ENCODE measurements at regions not wholly inside any gene's neighbourhood (a gene's known extent, or its start where the extent isn't known, plus 50 kb on each side); places are given as distances from the start of the nearest gene placed in this dataset.

DNA sequence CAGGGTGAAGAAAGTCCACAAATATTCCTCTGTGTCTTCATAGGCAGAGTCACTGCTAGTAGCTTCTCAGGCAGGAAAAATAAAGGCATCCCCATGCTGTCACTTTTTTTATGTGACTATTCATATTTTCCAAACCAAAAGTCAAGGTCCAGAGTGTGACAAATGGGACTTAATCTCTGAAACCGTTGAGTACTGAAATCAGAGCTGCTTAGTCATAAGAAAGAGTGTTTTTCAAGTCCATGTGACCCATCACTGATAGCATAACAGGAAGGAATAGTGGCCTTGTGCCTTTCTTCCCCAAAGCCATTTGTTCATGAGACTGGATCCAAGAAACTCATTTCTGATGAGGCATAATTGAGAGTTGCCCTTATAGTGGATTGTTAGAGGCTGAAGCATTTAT is 210.3 kb upstream of the TSHZ2 start:
- Histone ChIP-seq H3K27me3 (ENCODE audit: insufficient read depth, low read length) (no peaks in the 10 kb centered on the region), H2AFZ (ENCODE audit: low read length) (no peak overlapping the region), H3K36me3 (ENCODE audit: insufficient read depth, low read length) (no peaks in the 10 kb centered on the region), H3K4me3 (ENCODE audit: insufficient read depth, low read length) (no peak overlapping the region), H3K4me2 (ENCODE audit: insufficient read depth, low read length) (no peak overlapping the region), H3K27ac (ENCODE audit: low read depth, low read length) (no peak overlapping the region), H3K4me1 (ENCODE audit: insufficient read depth, low read length) (no peaks in the 10 kb centered on the region), H3K9me3 (ENCODE audit: low read depth, low read length) (no peaks in the 10 kb centered on the region), H4K20me1 (ENCODE audit: insufficient read depth, low read length) (no peaks in the 10 kb centered on the region), H3K79me2 (ENCODE audit: insufficient read depth, low read length) (no peaks in the 10 kb centered on the region)
- DNase-seq (ENCODE audit: insufficient read length, low spot score, missing footprints) = no peak
- TF ChIP-seq CTCF (IDR thresholded peaks at IDR 0.05; ENCODE audit: extremely low read depth, low read depth, low read length) = no peak

DNA sequence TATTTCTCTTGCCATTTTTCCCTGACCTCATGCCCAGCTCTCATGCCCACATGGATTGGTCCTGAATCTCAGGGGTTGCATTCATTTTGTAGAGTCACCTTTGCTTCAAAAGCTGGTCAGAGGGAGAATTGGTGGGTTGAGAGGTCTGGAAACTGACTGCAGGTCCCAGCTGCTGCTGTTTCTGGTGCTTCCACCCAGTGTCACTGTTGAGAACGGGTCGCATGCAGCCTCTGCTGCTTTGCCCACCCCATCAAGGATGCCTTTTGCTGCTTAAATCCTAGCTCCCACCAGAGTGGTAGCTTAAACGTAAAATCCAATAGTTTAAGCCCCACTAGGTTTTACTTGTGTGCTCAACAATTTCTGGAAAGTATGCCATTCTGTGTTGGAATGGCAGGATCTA is 211.4 kb upstream of the TSHZ2 start:
- Histone ChIP-seq H3K4me1 (ENCODE audit: insufficient read depth, low read length) (no peaks in the 10 kb centered on the region), H3K27me3 (ENCODE audit: insufficient read depth, low read length) (no peaks in the 10 kb centered on the region), H3K4me3 (ENCODE audit: insufficient read depth, low read length) (no peak overlapping the region), H4K20me1 (ENCODE audit: insufficient read depth, low read length) (no peaks in the 10 kb centered on the region), H2AFZ (ENCODE audit: low read length) (no peak overlapping the region), H3K79me2 (ENCODE audit: insufficient read depth, low read length) (no peaks in the 10 kb centered on the region), H3K27ac (ENCODE audit: low read depth, low read length) (no peak overlapping the region), H3K4me2 (ENCODE audit: insufficient read depth, low read length) (no peak overlapping the region), H3K9me3 (ENCODE audit: low read depth, low read length) (no peaks in the 10 kb centered on the region), H3K36me3 (ENCODE audit: insufficient read depth, low read length) (no peaks in the 10 kb centered on the region)
- DNase-seq (ENCODE audit: insufficient read length, low spot score, missing footprints) = no peak
- TF ChIP-seq CTCF (IDR thresholded peaks at IDR 0.05; ENCODE audit: extremely low read depth, low read depth, low read length) = no peak

- Histone ChIP-seq H3K27ac (ENCODE audit: low read depth, low read length) (no peak overlapping the region), H3K4me3 (ENCODE audit: insufficient read depth, low read length) (no peak overlapping the region), H3K36me3 (ENCODE audit: insufficient read depth, low read length) (no peaks in the 10 kb centered on the region), H3K9me3 (ENCODE audit: low read depth, low read length) (peaks cover 2% of the 10 kb centered on the region), H3K27me3 (ENCODE audit: insufficient read depth, low read length) (no peaks in the 10 kb centered on the region), H3K79me2 (ENCODE audit: insufficient read depth, low read length) (no peaks in the 10 kb centered on the region), H2AFZ (ENCODE audit: low read length) (no peak overlapping the region), H3K4me1 (ENCODE audit: insufficient read depth, low read length) (no peaks in the 10 kb centered on the region), H3K4me2 (ENCODE audit: insufficient read depth, low read length) (no peak overlapping the region), H4K20me1 (ENCODE audit: insufficient read depth, low read length) (no peaks in the 10 kb centered on the region)
- DNase-seq (ENCODE audit: insufficient read length, low spot score, missing footprints) = no peak
- no peak for TF ChIP-seq CTCF (IDR thresholded peaks at IDR 0.05; ENCODE audit: extremely low read depth, low read depth, low read length)
These were observed 214.7 kb upstream of the TSHZ2 start for GRCh38 chr20:52757411-52757810.

DNA sequence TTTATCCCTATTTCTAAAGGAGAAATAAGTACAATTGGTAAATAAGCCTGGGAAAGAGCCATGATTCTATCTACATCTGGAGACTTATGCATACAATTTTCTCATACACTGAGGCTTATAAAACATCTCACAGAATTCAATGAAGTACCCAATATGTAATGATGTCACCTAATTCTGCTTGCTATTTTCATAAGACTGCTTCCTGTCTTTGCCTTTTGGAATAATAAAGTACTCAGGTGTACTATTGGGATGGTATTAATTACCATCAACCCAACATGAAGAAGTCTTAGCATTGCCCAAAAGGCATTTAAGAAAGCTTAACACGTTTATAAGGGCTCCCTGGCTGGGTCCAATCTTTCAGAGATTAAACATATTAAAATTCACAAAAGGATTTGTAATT is 216.4 kb upstream of the TSHZ2 start:
- H4K20me1 ChIP-seq (ENCODE audit: insufficient read depth, low read length) = no peaks in the 10 kb centered on the region
- no peaks in the 10 kb centered on the region for H3K79me2 ChIP-seq (ENCODE audit: insufficient read depth, low read length)
- no peaks in the 10 kb centered on the region for H3K4me1 ChIP-seq (ENCODE audit: insufficient read depth, low read length)
- H3K36me3 ChIP-seq (ENCODE audit: insufficient read depth, low read length) = no peaks in the 10 kb centered on the region
- no peak for DNase-seq (ENCODE audit: insufficient read length, low spot score, missing footprints)
- no peak overlapping the region for H3K4me2 ChIP-seq (ENCODE audit: insufficient read depth, low read length)
- no peak for TF ChIP-seq CTCF (IDR thresholded peaks at IDR 0.05; ENCODE audit: extremely low read depth, low read depth, low read length)
- H3K4me3 ChIP-seq (ENCODE audit: insufficient read depth, low read length) = no peak overlapping the region
- H3K27ac ChIP-seq (ENCODE audit: low read depth, low read length) = no peak overlapping the region
- H3K9me3 ChIP-seq (ENCODE audit: low read depth, low read length) = peaks cover 2% of the 10 kb centered on the region
- no peaks in the 10 kb centered on the region for H3K27me3 ChIP-seq (ENCODE audit: insufficient read depth, low read length)
- no peak overlapping the region for H2AFZ ChIP-seq (ENCODE audit: low read length)

Measured in osteoblast (primary cell).